ENCODE measurements at regions not wholly inside any gene's neighbourhood (a gene's known extent, or its start where the extent isn't known, plus 50 kb on each side); places are given as distances from the start of the nearest gene placed in this dataset.
A peak's percentile ranks its signal among the peaks of the same experiment; 100 is the strongest.

GRCh38 chr10:29733323-29733722 lies 98.6 kb upstream of the SVIL start:
- Histone ChIP-seq H3K36me3 (ENCODE audit: insufficient read depth in 1 of 2, low read depth in 1 of 2) (peaks cover 0 to 3% of the 10 kb centered on the region in 2 donors), H3K4me1 (peaks cover 47% of the 10 kb centered on the region), H3K27ac (peak overlapping the region; percentile 98), H3K4me3 (peak overlapping the region; percentile 94), H3K27me3 (ENCODE audit: insufficient read depth in 3 of 3, low read length in 2 of 3) (no peaks in the 10 kb centered on the region), H3K9me3 (no peaks in the 10 kb centered on the region)
- DNase-seq (no peak), ATAC-seq (no peak)
- intact Hi-C loops (cut with DNase I), result loop anchor here (5.0 to 10.0 kb wide), 3 partner anchors 86 to 211 kb away; no protein-coding TSS in a partner anchor
- WGBS, 3 donors, result 53 to 95% (median 55%) methylated on average over 6 of the region's 6 CpGs
- no peak for TF ChIP-seq CTCF (IDR thresholded peaks at IDR 0.05)

GRCh38 chr10:29732918-29733317 lies 98.1 kb upstream of the SVIL start:
- H3K4me3 ChIP-seq, result peak overlapping the region; percentile 94
- WGBS, 3 donors, result 73 to 95% (median 73%) methylated on average over 2 of the region's 2 CpGs
- TF ChIP-seq CTCF (IDR thresholded peaks at IDR 0.05), result no peak
- ATAC-seq (no peak), DNase-seq (no peak)
- peak overlapping the region; percentile 34 for H3K27ac ChIP-seq
- H3K36me3 ChIP-seq (ENCODE audit: insufficient read depth in 1 of 2, low read depth in 1 of 2), result peaks cover 0 to 3% of the 10 kb centered on the region in 2 donors
- no peaks in the 10 kb centered on the region for H3K27me3 ChIP-seq (ENCODE audit: insufficient read depth in 3 of 3, low read length in 2 of 3)
- H3K9me3 ChIP-seq, result no peaks in the 10 kb centered on the region
- H3K4me1 ChIP-seq, result peaks cover 51% of the 10 kb centered on the region
- intact Hi-C loops (cut with DNase I), result loop anchor here (5.0 to 10.0 kb wide), 3 partner anchors 86 to 212 kb away; no protein-coding TSS in a partner anchor

- Histone ChIP-seq H3K27me3 (ENCODE audit: insufficient read depth in 3 of 3, low read length in 2 of 3) (no peaks in the 10 kb centered on the region), H3K36me3 (ENCODE audit: insufficient read depth in 1 of 2, low read depth in 1 of 2) (peaks cover 0 to 8% of the 10 kb centered on the region in 2 donors), H3K9me3 (no peaks in the 10 kb centered on the region), H3K4me3 (peak overlapping the region; percentile 94), H3K27ac (peak overlapping the region; percentile 54), H3K4me1 (peaks cover 62% of the 10 kb centered on the region)
- DNase-seq (no peak), ATAC-seq (no peak)
- TF ChIP-seq CTCF (IDR thresholded peaks at IDR 0.05), result no peak
- WGBS, 3 donors, result 39 to 61% (median 40%) methylated on average over 12 of the region's 12 CpGs
- intact Hi-C loops (cut with DNase I), result loop anchor here (5.0 to 10.0 kb wide), 3 partner anchors 84 to 213 kb away; no protein-coding TSS in a partner anchor
Measured at GRCh38 chr10:29731760-29732159, 97.0 kb upstream of the SVIL start.

- peaks cover 0 to 9% of the 10 kb centered on the region in 2 donors for H3K36me3 ChIP-seq (ENCODE audit: insufficient read depth in 1 of 2, low read depth in 1 of 2)
- intact Hi-C loops (cut with DNase I), result loop anchor here (5.0 to 10.0 kb wide), 3 partner anchors 84 to 214 kb away; no protein-coding TSS in a partner anchor
- H3K4me3 ChIP-seq, result no peak overlapping the region
- TF ChIP-seq CTCF (IDR thresholded peaks at IDR 0.05), result no peak
- DNase-seq (no peak), ATAC-seq (peak in 2 of 4 donors; percentile 49 to 51)
- no peaks in the 10 kb centered on the region for H3K27me3 ChIP-seq (ENCODE audit: insufficient read depth in 3 of 3, low read length in 2 of 3)
- H3K27ac ChIP-seq, result peak overlapping the region; percentile 54
- WGBS, 3 donors, result 65 to 77% (median 70%) methylated on average over 6 of the region's 6 CpGs
- no peaks in the 10 kb centered on the region for H3K9me3 ChIP-seq
- H3K4me1 ChIP-seq, result peaks cover 68% of the 10 kb centered on the region
Measured at GRCh38 chr10:29730969-29731368, 96.2 kb upstream of the SVIL start.

GRCh38 chr10:29730458-29730857 lies 95.7 kb upstream of the SVIL start:
- intact Hi-C loops (cut with DNase I), result loop anchor here (5.0 to 10.0 kb wide), 3 partner anchors 83 to 214 kb away; no protein-coding TSS in a partner anchor
- no peak for TF ChIP-seq CTCF (IDR thresholded peaks at IDR 0.05)
- H3K27ac ChIP-seq, result peak overlapping the region; percentile 54
- ATAC-seq (peak in 2 of 4 donors; percentile 31 to 35), DNase-seq (no peak)
- H3K9me3 ChIP-seq, result no peaks in the 10 kb centered on the region
- 53 to 67% (median 61%) methylated on average over 5 of the region's 5 CpGs for WGBS, 3 donors
- H3K36me3 ChIP-seq (ENCODE audit: insufficient read depth in 1 of 2, low read depth in 1 of 2), result peaks cover 0 to 11% of the 10 kb centered on the region in 2 donors
- H3K27me3 ChIP-seq (ENCODE audit: insufficient read depth in 3 of 3, low read length in 2 of 3), result no peaks in the 10 kb centered on the region
- peaks cover 73% of the 10 kb centered on the region for H3K4me1 ChIP-seq
- H3K4me3 ChIP-seq, result no peak overlapping the region
